Femur (tissue), 1 donor: ENCODE measurements at regions not wholly inside any gene's neighbourhood (a gene's known extent, or its start where the extent isn't known, plus 50 kb on each side); places are given as distances from the start of the nearest gene placed in this dataset.
A peak's percentile ranks its signal among the peaks of the same experiment; 100 is the strongest.

Experiments used
- DNase-seq: peaks from one replicate; pipeline ENCODE4 v3.0.0-alpha.2; 2017

- DNase-seq: no peak
Measured at GRCh38 chr12:75831402-75831801, 200.2 kb downstream of the PHLDA1 start.

GRCh38 chr12:75827061-75827460, 204.5 kb downstream of the PHLDA1 start:
- DNase-seq: no peak

- no peak for DNase-seq
Measured at GRCh38 chr12:75825686-75826085, 205.9 kb downstream of the PHLDA1 start.

GRCh38 chr12:75823475-75823874, 208.1 kb downstream of the PHLDA1 start:
- DNase-seq: no peak

GRCh38 chr12:75822416-75822815, 209.2 kb downstream of the PHLDA1 start:
- no peak for DNase-seq

GRCh38 chr12:75820848-75821578, 210.6 kb downstream of the PHLDA1 start:
- DNase-seq: peak; percentile 89

GRCh38 chr12:75820071-75820470, 211.5 kb downstream of the PHLDA1 start:
- no peak for DNase-seq

- DNase-seq: no peak
Measured at GRCh38 chr12:75819512-75819911, 212.1 kb downstream of the PHLDA1 start.

- no peak for DNase-seq
Measured at GRCh38 chr12:75818863-75819262, 212.7 kb downstream of the PHLDA1 start.

GRCh38 chr12:75816897-75817296, 214.7 kb downstream of the PHLDA1 start:
- no peak for DNase-seq

- DNase-seq: no peak
Measured at GRCh38 chr12:75815756-75816155, 215.8 kb downstream of the PHLDA1 start.

- peak; percentile 81 for DNase-seq
Measured at GRCh38 chr12:75814851-75815754, 216.5 kb downstream of the PHLDA1 start.

GRCh38 chr12:75813072-75813471, 218.5 kb downstream of the PHLDA1 start:
- no peak for DNase-seq

GRCh38 chr12:75812271-75813018, 219.1 kb downstream of the PHLDA1 start:
- DNase-seq: peak; percentile 38

- no peak for DNase-seq
Measured at GRCh38 chr12:75809746-75810145, 221.8 kb downstream of the PHLDA1 start.

GRCh38 chr12:75807494-75807893, 224.1 kb downstream of the PHLDA1 start:
- no peak for DNase-seq

GRCh38 chr12:75805905-75806304, 225.7 kb downstream of the PHLDA1 start:
- no peak for DNase-seq

GRCh38 chr12:75805320-75805719, 226.3 kb downstream of the PHLDA1 start:
- no peak for DNase-seq

- no peak for DNase-seq
Measured at GRCh38 chr12:75798136-75798926, 233.2 kb downstream of the PHLDA1 start.

- no peak for DNase-seq
Measured at GRCh38 chr12:75795125-75795524, 236.5 kb downstream of the PHLDA1 start.

GRCh38 chr12:75792687-75793086, 238.9 kb downstream of the PHLDA1 start:
- DNase-seq: no peak

GRCh38 chr12:75790219-75790618, 241.4 kb downstream of the PHLDA1 start:
- DNase-seq: no peak
